ENCODE measurements at regions not wholly inside any gene's neighbourhood (a gene's known extent, or its start where the extent isn't known, plus 50 kb on each side); places are given as distances from the start of the nearest gene placed in this dataset.

- TF ChIP-seq RAD21 (IDR thresholded peaks at IDR 0.05; ENCODE audit: low read depth) (no peak), YY1 (IDR thresholded peaks at IDR 0.05; ENCODE audit: low read depth) (no peak)
These were observed 59.7 kb upstream of the EDA2R start for GRCh38 chrX:66698273-66699204.

Measured in Ishikawa (cell line).